Renal pelvis (tissue), 1 donor: ENCODE measurements at regions not wholly inside any gene's neighbourhood (a gene's known extent, or its start where the extent isn't known, plus 50 kb on each side); places are given as distances from the start of the nearest gene placed in this dataset.
"Not testable (repeated sequence)": the region's sequence is repeated elsewhere in the genome, so short reads cannot be mapped to it uniquely, and the experiment has no call there.

ENCODE experiments used
- DNase-seq: peaks from one replicate; pipeline ENCODE4 v3.0.0-alpha.2; 2013

DNA sequence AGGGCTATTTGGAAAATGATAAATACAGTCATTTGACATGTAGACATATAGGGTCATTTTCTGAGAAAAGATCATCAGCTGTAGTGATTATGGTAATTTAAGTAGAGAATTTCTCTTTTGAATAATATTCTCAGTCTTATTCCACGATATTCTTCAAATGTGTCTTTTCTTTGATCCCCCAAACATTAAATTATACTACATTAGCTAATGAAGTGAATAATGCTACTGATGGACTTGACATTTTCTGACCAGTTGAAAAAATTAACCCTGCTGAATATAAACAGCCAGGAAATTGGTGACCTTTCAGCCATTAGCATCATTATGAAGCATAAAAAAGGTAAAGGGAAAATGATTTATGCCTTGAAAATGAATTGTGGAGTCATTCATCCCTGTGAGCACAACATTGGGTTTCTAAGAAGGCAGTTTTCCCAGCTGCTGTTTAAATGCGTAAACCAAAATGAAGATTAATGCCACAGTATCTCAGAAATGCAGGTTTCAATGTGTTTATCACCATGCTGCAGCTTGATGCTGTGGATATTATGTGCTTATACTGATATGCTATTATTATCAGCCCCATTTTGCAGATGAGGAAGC lies 489.1 kb downstream of the KCTD16 start:
- DNase-seq = no peak

DNA sequence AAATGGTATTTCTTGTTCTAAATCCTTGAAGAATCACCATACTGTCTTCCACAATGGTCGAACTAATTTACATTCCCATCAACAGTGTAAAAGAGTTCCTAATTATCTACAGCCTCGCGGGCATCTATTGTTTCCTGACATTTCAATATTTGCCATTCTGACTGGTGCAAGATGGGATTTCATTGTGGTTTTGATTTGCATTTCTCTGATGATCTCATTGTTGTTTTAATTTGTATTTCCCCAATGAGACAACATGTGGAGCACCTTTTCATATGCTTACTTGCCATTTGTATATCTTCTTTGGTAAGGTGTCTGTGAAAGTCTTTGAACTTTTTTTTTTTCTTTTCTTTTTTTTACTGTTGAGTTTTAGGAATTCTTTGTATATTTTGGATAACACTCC lies 473.6 kb downstream of the KCTD16 start:
- DNase-seq = no peak

DNA sequence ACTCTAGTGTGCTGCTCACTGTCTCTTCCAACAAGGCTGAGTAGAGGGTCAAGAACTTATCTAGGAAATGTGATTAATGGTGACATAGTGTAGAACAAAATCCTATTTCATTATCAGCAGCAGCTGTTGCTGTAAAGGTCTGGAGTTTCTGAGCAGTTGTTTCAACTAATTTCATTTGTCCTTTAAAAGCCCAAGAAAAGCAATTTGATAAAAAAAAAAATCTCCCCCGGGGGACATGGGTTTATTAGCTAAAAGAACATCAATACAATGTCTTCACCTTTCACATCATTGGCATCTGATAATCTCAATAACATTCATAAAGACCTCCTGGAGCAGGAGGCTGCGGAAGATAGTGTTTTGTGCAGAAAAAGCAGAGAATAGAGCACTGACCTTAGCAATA lies 468.1 kb downstream of the KCTD16 start:
- no peak for DNase-seq

DNA sequence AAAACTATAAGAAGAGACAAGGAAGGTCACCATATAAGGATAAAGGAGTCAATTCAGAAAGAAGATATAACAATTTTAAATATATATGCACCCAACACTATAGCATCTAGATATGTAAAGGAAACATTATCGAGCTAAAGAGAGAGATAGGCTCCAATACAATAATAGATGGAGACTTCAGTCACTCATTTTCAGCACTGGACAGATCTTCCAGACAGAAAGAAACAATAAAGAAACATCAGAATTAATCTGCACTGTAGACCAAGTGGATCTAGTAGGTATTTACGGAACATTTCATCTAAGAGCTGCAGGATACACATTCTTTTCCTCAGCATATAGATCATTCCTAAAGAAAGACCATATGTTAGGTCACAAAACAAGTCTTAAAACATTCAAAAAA lies 463.5 kb downstream of the KCTD16 start:
- DNase-seq = no peak

DNA sequence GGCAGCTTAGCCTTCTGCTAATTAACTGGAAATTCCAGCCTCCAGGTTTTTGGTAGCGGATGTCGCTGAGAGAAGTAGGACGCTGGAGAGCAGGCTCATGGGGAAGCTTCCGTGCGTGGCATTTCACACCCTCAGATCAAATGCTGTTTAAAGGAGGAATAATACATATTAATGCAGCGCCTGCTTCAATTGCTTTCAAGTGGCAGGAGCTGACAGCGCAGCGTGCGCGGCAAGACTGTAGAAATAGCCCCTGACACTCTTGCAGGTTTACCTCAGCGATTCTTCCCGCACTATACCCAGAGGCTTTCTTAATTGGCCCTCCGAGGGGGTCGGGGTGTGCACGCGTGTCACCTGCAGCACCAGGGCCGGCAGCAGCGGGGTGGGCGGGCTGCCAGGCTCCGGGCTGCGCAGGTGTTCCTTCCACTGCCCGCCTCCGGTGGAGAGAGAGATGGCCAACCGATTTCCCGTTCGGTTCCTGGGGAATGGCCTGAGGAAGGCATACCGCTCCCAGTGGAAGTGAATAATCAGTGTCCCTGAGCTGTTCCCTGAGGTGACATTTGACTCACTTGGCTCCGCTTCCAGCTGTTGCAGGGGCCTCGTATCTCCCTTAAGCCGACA lies 427.9 kb downstream of the KCTD16 start:
- DNase-seq = peak; percentile 26

DNA sequence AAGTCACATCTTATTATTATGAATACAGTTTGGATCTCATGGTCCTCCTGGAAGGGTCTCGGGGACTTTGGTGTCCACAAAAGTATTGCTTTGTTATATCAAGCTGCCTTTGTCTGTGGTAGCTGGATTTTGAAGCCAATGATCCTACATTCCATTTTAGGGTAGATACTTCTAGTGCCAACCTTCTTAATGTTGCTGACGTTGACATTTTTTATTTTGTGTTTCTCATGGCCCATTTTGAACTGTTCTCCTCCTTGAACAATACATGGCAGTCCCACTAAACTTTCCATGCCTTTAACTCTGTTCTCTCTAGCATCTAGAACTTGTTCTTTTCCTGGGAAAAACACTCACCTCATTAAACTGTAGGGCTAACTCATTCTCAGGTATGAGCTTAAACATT lies 425.8 kb downstream of the KCTD16 start:
- DNase-seq = no peak

DNA sequence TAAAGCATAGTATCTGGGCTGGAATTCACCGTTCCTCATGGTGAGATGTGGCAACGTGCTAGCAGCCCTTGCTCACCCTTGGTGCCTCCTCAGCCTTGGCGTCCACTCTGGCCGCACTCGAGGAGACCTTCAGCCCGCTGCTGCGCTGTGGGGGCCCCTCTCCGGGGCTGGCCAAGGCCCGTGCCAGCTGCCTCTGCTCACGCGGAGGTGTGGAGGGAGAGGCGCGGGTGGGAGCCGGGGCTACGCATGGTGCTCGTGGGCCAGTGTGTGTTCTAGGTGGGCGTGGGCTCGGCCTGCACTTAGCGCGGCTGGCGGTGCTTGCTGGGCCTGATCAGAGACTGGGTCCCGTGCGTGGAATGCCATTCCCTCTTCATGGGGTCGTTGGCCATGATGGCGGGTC lies 424.2 kb downstream of the KCTD16 start:
- no peak for DNase-seq

DNA sequence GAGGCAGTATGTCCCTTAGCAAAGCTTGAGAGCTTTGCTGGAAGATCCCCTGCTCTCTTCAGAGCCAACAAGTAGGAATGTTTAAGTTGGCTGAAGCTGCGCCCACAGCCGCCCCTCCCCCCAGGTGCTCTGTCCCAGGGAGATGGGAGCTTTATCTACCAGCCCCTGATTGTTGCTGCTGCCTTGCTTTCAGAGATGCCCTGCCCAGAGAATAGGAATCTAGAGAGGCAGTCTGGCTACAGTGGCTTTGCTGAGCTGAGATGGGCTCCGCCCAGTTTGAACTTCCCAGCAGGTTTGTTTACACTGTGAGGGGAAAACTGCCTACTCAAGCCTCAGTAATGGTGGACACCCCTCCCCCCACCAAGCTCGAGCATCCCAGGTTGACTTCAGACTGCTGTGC lies 423.6 kb downstream of the KCTD16 start:
- DNase-seq = not testable (repeated sequence)

DNA sequence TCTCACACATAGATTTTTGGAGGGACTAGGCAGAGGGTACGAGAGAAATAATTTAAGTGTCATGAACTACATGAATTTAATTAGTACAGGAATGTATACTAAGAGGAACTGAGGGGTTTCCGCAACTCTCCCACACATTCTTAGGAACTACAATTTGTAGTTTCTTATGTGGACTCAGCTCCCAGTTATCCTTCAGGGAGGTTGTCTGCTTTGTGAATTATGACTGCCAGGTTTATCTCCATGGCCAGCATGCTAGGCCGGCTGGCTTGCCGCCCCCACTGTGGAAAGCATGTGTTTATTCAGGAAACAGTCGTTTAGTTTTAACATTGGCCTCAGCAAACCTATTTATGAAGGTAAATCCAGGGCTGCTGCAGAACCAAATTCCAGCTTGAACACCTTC lies 415.0 kb downstream of the KCTD16 start:
- DNase-seq = peak; percentile 55

DNA sequence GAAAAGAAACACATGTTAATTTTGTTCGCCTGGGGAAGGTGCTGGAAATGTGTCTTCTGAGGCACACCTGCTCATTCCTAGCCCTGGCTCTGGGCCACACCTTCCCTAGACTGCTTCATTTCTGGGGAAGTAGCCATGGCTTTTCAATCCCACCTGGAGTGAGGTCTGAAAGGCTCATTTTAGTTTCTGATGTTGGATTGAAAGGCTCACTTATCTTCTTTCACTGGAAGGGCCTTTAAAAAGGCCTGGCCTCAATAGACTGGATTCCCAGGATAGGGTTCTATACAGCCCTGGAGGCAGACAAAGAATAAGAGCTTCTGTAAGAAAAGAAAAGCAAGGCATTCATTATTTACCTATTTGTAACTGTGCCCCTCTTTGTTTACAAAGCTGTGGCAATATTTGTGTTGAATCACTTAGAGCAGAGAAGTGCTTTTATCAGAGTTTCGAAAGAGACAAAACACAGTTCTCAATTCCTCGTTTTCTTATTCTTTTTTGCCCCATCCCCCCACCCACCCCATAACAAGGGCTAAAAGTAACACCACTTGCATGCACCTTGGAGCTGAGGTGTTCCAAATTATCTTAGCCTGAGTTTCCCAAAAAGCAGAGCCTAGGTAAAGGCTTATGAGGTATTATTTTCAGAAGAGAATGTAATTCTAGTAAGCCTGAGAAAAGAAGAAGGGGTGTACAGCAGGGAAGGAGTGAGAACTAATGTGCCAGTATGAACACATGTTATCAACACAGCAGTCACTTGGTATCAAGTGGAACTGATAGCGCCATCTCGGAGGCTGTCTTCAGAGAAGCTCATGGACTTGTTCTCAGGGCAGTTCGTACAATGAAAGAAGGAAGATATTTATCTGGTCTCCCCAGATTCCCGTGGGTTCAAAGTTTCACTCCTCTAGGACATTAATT lies 413.1 kb downstream of the KCTD16 start:
- DNase-seq = no peak

DNA sequence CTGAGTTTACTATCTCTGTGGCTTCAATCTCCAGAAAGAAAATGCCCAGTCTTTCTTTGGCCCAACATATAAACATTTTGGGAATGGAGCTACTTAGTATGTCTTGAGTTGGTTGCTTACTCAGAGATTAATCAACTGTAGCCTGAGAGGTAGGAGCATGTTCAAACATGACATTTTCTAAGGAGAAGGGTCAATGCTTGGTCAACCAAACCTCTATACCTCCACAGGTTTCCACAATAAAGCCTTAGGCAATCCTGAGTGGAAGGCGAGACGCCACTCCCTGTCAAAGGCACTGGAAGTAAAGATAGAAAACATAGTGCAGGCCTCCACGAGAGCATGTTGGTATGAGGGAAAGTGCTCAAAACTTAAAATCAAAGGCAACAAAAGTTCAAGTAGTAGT lies 411.4 kb downstream of the KCTD16 start:
- no peak for DNase-seq

DNA sequence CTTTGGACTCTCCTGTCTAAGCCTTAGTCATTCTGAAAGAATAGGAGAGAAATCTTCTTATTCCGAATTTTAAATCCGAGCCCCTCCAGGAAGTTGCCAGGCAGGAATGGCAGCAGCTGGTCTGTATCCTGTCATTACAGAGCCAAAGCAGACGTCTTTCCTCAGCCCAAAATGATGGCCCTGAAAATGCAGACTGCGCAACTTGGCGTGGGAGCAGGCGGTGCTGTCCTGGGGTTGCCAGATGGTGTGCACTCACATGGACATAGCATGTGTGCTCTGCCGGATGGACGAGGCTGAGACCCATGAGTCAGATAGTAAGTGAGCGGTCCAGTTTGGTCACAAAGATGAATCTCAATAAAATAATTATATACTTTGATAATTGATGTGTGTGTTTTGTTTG lies 410.4 kb downstream of the KCTD16 start:
- DNase-seq = no peak

DNA sequence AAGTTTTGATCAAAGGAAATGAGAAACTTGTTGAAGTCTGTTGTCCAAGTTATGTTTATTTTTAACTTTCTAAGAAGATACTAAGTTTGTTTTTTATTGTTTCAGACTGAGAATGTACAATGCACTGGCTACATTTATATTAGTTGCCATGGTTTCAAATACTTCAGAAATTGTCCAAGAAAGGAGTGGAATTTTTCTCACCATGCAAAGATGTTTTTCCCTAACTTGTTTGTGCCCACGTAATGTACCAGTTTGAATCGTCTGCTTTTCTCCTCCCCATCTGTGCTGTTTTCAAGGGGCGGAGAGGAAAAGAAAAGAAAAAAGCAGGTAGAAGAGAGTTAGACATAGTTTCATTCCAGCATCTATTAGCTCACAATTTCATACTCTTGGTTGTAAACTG lies 407.0 kb downstream of the KCTD16 start:
- no peak for DNase-seq

DNA sequence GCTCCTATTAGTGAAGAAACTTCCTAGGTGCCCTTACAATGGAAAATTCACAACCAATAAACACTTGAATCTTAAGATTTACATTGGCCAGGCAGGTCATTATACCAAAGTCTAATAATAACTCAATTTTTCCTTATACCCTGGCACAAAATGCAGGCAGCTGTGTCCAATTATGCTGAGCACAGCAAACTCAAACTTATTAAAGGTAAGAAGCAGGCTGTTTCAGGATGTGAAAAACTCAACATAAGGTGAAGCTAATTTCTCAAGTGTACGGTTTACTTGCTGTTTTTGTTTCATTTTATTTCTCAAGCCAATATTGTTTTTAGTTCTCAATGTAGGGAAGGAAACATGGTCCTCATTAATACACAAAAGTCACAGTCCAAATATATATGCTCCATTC lies 405.1 kb downstream of the KCTD16 start:
- no peak for DNase-seq

DNA sequence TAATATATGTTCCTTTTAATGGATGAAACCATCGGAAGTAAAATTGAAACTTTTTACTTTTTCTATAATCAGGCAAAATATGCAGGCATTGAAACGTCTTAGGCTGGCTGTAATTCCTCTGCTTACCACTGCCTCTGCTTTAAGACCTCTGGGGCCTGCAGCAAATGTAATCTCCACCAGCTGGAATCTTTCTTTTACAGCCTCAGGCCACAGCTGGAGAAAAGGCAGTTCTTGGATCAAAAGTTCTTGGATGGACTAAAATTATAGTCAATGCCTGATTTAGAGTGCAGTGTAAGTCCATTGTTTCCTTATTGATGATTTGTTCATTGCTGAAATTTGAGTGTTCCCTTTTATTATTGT lies 396.7 kb downstream of the KCTD16 start:
- no peak for DNase-seq

DNA sequence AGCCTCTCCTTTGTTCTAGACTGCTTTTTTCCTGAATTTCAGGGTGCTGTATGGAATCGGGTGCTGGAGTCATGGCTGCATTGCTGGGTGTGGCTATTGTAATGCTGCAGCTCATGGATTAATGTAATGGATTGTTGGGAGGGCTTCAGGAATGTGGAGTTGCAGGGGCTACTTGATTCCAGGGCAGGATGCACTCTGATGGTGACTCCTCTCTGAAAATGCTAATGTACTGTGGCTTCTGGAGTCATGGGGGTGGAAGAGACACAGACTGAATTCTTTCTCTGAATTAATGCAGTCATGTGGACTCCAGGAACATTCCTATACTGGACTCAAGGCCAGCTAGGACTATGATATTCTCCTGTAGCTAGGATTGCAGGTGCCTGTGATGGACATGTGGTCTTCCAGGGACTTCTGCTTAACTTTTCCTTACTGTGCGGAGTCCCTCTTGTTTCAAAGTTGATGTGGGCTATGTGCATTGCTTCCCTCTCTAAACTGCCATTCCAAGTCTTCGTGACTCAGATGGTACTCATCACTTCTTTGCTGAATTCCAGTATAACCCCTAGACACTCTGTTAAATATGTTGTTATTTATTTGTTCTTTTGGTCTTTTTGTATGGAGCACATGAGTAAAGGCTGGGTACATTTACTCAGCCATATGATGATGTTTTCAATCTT lies 396.2 kb downstream of the KCTD16 start:
- no peak for DNase-seq

DNA sequence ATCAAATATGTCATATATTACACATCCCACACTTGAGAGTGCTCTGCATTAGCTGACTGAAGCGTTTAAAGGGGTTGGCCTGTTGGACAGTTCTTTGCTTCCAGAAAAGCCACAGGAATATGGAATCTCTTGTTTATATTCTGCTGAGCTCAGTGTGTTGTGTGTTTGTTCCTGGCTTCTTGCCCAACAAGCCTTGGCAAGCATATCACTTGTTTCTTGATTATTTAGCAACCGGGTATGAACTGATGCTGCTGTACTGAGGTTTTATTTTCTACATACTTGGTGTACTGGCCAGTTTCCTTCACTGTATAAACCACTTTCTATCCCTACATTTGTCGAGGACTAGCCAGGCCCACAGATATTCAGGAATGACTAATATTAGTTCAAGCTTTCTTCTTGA lies 378.9 kb downstream of the KCTD16 start:
- DNase-seq = peak; percentile 59

DNA sequence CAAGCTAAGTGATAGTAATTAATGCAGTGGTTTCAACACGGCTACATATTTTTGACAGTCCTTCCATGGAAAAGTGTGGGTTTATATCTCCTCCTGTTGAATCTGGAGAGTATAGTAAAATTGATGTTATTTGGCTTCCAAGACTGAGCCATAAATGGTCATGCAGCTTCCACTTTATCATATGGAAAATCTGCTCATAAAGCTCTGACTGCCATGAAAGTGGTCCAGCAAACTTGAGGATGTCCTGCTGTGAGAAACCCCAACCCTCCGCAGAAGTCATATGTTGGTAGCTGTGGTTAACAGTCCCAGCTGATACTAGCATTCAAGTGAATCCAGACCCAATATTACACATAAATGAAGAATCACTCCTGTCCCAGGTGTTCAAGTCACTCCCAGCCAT lies 378.3 kb downstream of the KCTD16 start:
- peak; percentile 4 for DNase-seq

DNA sequence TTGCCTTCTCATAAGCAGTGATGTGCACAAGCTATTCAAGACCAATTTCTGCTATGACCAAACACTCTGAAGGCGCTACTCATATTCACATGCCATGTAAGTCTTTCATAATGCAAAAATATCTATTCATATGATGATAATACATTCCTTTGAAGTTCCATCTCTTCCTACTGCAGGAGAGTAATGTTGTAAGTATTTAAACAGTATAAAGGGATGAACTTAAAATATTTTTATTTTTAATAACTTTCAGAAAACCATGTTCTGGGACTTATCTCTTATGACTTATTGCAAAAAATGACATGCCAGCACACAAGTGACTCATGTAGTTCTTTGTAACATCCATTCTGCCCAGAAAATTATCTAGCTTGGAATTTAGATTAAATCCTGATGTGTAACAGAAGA lies 376.4 kb downstream of the KCTD16 start:
- no peak for DNase-seq

DNA sequence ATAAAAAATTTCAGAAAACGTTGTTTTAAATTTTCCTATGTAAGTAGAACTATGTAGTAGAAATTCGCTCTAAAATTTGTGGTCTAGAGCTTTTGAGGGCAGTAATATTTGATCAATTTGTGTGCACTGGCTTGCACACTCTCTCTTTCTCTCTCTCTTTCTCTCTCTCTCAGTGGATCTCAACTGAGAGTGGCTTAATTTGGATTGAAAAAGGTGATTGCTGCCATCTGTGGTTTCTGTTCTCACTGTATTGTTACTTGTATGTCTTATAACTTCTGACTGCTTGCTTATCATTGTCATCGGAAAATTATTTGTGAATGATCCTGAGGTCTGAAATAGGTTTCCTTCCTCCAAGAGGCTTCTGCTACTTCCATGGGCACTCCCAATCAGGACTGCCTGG lies 368.2 kb downstream of the KCTD16 start:
- DNase-seq = no peak
